ENCODE measurements at regions not wholly inside any gene's neighbourhood (a gene's known extent, or its start where the extent isn't known, plus 50 kb on each side); places are given as distances from the start of the nearest gene placed in this dataset.

- H4K20me1 ChIP-seq (ENCODE audit: insufficient read depth, low read length) = no peaks in the 10 kb centered on the region
- no peak overlapping the region for H3K27ac ChIP-seq (ENCODE audit: low read length)
- H3K4me1 ChIP-seq (ENCODE audit: low read length) = no peaks in the 10 kb centered on the region
- no peak overlapping the region for H3K4me2 ChIP-seq (ENCODE audit: low read length)
- H3K4me3 ChIP-seq (ENCODE audit: low read length) = no peak overlapping the region
- no peaks in the 10 kb centered on the region for H3K9me3 ChIP-seq (ENCODE audit: insufficient read depth, low read length)
- H3K79me2 ChIP-seq (ENCODE audit: low read length) = no peaks in the 10 kb centered on the region
- TF ChIP-seq EZH2phosphoT487 (IDR thresholded peaks at IDR 0.05; ENCODE audit: low read depth) (no peak), CTCF (IDR thresholded peaks at IDR 0.05; ENCODE audit: low read depth, low read length) (no peak)
- no peak overlapping the region for H2AFZ ChIP-seq (ENCODE audit: low read depth, low read length)
- peaks cover 3% of the 10 kb centered on the region; the same call in 1 of the 2 replicates for H3K27me3 ChIP-seq (ENCODE audit: low read depth, low read length)
- no peaks in the 10 kb centered on the region for H3K36me3 ChIP-seq (replicated peaks; ENCODE audit: low read depth, low read length)
- H3K9ac ChIP-seq (ENCODE audit: low read length) = no peak overlapping the region
These were observed 266.7 kb upstream of the LRRN1 start for GRCh38 chr3:3532508-3532907.

GRCh38 chr3:3531476-3531875 lies 267.8 kb upstream of the LRRN1 start:
- H3K4me1 ChIP-seq (ENCODE audit: low read length) = no peaks in the 10 kb centered on the region
- no peak overlapping the region for H3K4me2 ChIP-seq (ENCODE audit: low read length)

GRCh38 chr3:3519266-3519665 lies 280.0 kb upstream of the LRRN1 start:
- H3K4me2 ChIP-seq (ENCODE audit: low read length) = no peak overlapping the region
- TF ChIP-seq EZH2phosphoT487 (IDR thresholded peaks at IDR 0.05; ENCODE audit: low read depth) (no peak), CTCF (IDR thresholded peaks at IDR 0.05; ENCODE audit: low read depth, low read length) (no peak)
- H3K27ac ChIP-seq (ENCODE audit: low read length) = no peak overlapping the region
- H3K79me2 ChIP-seq (ENCODE audit: low read length) = no peaks in the 10 kb centered on the region
- H3K4me3 ChIP-seq (ENCODE audit: low read length) = no peak overlapping the region
- H3K9ac ChIP-seq (ENCODE audit: low read length) = no peak overlapping the region
- no peaks in the 10 kb centered on the region for H4K20me1 ChIP-seq (ENCODE audit: insufficient read depth, low read length)
- no peak overlapping the region for H2AFZ ChIP-seq (ENCODE audit: low read depth, low read length)
- H3K4me1 ChIP-seq (ENCODE audit: low read length) = no peaks in the 10 kb centered on the region
- no peaks in the 10 kb centered on the region for H3K36me3 ChIP-seq (replicated peaks; ENCODE audit: low read depth, low read length)
- H3K27me3 ChIP-seq (ENCODE audit: low read depth, low read length) = peaks cover 6% of the 10 kb centered on the region; the same call in 1 of the 2 replicates
- H3K9me3 ChIP-seq (ENCODE audit: insufficient read depth, low read length) = no peaks in the 10 kb centered on the region

More at GRCh38 chr3:3531476-3531875, 267.8 kb upstream of the LRRN1 start:
- H3K9ac ChIP-seq (ENCODE audit: low read length) = no peak overlapping the region
- H3K4me3 ChIP-seq (ENCODE audit: low read length) = no peak overlapping the region
- H3K79me2 ChIP-seq (ENCODE audit: low read length) = no peaks in the 10 kb centered on the region
- H3K9me3 ChIP-seq (ENCODE audit: insufficient read depth, low read length) = no peaks in the 10 kb centered on the region
- no peaks in the 10 kb centered on the region for H3K36me3 ChIP-seq (replicated peaks; ENCODE audit: low read depth, low read length)
- TF ChIP-seq CTCF (IDR thresholded peaks at IDR 0.05; ENCODE audit: low read depth, low read length) = no peak
- no peak for TF ChIP-seq EZH2phosphoT487 (IDR thresholded peaks at IDR 0.05; ENCODE audit: low read depth)
- H3K27ac ChIP-seq (ENCODE audit: low read length) = no peak overlapping the region
- H3K27me3 ChIP-seq (ENCODE audit: low read depth, low read length) = peaks cover 3% of the 10 kb centered on the region; the same call in 1 of the 2 replicates
- H2AFZ ChIP-seq (ENCODE audit: low read depth, low read length) = no peak overlapping the region
- H4K20me1 ChIP-seq (ENCODE audit: insufficient read depth, low read length) = no peaks in the 10 kb centered on the region

GRCh38 chr3:3516996-3517395 lies 282.2 kb upstream of the LRRN1 start:
- no peak overlapping the region for H3K4me2 ChIP-seq (ENCODE audit: low read length)
- TF ChIP-seq CTCF (IDR thresholded peaks at IDR 0.05; ENCODE audit: low read depth, low read length) (no peak), EZH2phosphoT487 (IDR thresholded peaks at IDR 0.05; ENCODE audit: low read depth) (no peak)
- no peak overlapping the region for H3K27ac ChIP-seq (ENCODE audit: low read length)
- H3K79me2 ChIP-seq (ENCODE audit: low read length) = no peaks in the 10 kb centered on the region
- H3K4me1 ChIP-seq (ENCODE audit: low read length) = no peaks in the 10 kb centered on the region
- no peak overlapping the region for H2AFZ ChIP-seq (ENCODE audit: low read depth, low read length)
- H3K27me3 ChIP-seq (ENCODE audit: low read depth, low read length) = peaks cover 6% of the 10 kb centered on the region; the same call in 1 of the 2 replicates
- no peaks in the 10 kb centered on the region for H3K36me3 ChIP-seq (replicated peaks; ENCODE audit: low read depth, low read length)
- H3K9me3 ChIP-seq (ENCODE audit: insufficient read depth, low read length) = no peaks in the 10 kb centered on the region
- H3K4me3 ChIP-seq (ENCODE audit: low read length) = no peak overlapping the region
- H4K20me1 ChIP-seq (ENCODE audit: insufficient read depth, low read length) = no peaks in the 10 kb centered on the region
- H3K9ac ChIP-seq (ENCODE audit: low read length) = no peak overlapping the region
